Fibroblast of skin of left quadriceps (primary cell): ENCODE measurements at regions not wholly inside any gene's neighbourhood (a gene's known extent, or its start where the extent isn't known, plus 50 kb on each side); places are given as distances from the start of the nearest gene placed in this dataset.

ENCODE experiments used
- DNase-seq, 2 experiments: peaks; one replicate each; pipeline ENCODE4 v3.0.0-alpha.2; 2013; ENCODE audit warnings: low read depth in 2 of 2

- DNase-seq = no peak
Observed at GRCh38 chr22:48566741-48567140, 1260.9 kb downstream of the BRD1 start.

GRCh38 chr22:48565901-48566501 is 1261.7 kb downstream of the BRD1 start:
- no peak for DNase-seq

GRCh38 chr22:48564995-48565394 is 1262.7 kb downstream of the BRD1 start:
- DNase-seq = no peak

GRCh38 chr22:48563966-48564330 is 1263.7 kb downstream of the BRD1 start:
- no peak for DNase-seq

GRCh38 chr22:48563118-48563965 is 1264.3 kb downstream of the BRD1 start:
- no peak for DNase-seq

GRCh38 chr22:48561676-48562075 is 1266.0 kb downstream of the BRD1 start:
- DNase-seq = no peak

- DNase-seq = no peak
Observed at GRCh38 chr22:48560836-48561235, 1266.8 kb downstream of the BRD1 start.

GRCh38 chr22:48560389-48560751 is 1267.3 kb downstream of the BRD1 start:
- no peak for DNase-seq

GRCh38 chr22:48559647-48560388 is 1267.9 kb downstream of the BRD1 start:
- DNase-seq = no peak

- no peak for DNase-seq
Observed at GRCh38 chr22:48558606-48559402, 1268.9 kb downstream of the BRD1 start.

GRCh38 chr22:48558016-48558415 is 1269.7 kb downstream of the BRD1 start:
- DNase-seq = no peak

GRCh38 chr22:48557473-48557872 is 1270.2 kb downstream of the BRD1 start:
- DNase-seq = no peak

- no peak for DNase-seq
Observed at GRCh38 chr22:48556751-48557150, 1270.9 kb downstream of the BRD1 start.

GRCh38 chr22:48556222-48556621 is 1271.5 kb downstream of the BRD1 start:
- no peak for DNase-seq

GRCh38 chr22:48555606-48556005 is 1272.1 kb downstream of the BRD1 start:
- no peak for DNase-seq

- no peak for DNase-seq
Observed at GRCh38 chr22:48554893-48555572, 1272.6 kb downstream of the BRD1 start.

GRCh38 chr22:48553694-48554308 is 1273.9 kb downstream of the BRD1 start:
- DNase-seq = no peak

- no peak for DNase-seq
Observed at GRCh38 chr22:48553119-48553518, 1274.6 kb downstream of the BRD1 start.

- no peak for DNase-seq
Observed at GRCh38 chr22:48551716-48552268, 1275.9 kb downstream of the BRD1 start.

- no peak for DNase-seq
Observed at GRCh38 chr22:48551061-48551460, 1276.6 kb downstream of the BRD1 start.

GRCh38 chr22:48548391-48548790 is 1279.3 kb downstream of the BRD1 start:
- no peak for DNase-seq
